Activated CD4-positive, alpha-beta T cell treated with anti-CD3 and anti-CD28 coated beads, Interleukin-2, amount 50 U/mL, for 4 hours (primary cell): ENCODE measurements at regions not wholly inside any gene's neighbourhood (a gene's known extent, or its start where the extent isn't known, plus 50 kb on each side); places are given as distances from the start of the nearest gene placed in this dataset.
"Not testable (repeated sequence)": the region's sequence is repeated elsewhere in the genome, so short reads cannot be mapped to it uniquely, and the experiment has no call there.

Experiments
- DNase-seq, 2 experiments: peaks; one replicate each; pipeline ENCODE4 v3.0.0-alpha.2; 2020

- DNase-seq = no peak
Measured at GRCh38 chr2:82344670-82345069, 2040.1 kb upstream of the LRRTM1 start.

- DNase-seq = no peak
Measured at GRCh38 chr2:82342356-82342755, 2037.8 kb upstream of the LRRTM1 start.

DNA sequence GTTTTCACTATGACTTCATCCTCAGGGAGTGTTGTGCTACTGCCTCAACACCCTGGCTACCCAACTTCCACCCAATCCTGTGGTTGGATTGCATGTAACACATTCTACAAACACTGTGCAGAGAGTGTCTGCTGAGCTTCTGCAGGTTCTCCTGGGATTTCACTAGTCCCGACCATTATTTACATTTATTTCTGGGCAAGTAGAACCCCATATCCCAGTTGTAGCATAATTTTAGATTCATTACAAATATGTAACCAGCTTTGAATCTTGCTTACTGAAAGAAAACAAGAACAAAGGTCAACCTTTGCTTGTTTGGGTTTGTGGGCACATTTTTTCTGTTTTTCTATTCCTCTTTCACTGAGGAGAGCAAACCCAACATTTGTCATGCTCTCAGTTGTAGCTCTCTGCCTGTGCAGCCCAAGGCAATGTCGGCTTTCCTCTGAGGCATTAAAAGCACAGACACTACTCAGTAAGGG is 2036.1 kb upstream of the LRRTM1 start:
- no peak for DNase-seq

DNA sequence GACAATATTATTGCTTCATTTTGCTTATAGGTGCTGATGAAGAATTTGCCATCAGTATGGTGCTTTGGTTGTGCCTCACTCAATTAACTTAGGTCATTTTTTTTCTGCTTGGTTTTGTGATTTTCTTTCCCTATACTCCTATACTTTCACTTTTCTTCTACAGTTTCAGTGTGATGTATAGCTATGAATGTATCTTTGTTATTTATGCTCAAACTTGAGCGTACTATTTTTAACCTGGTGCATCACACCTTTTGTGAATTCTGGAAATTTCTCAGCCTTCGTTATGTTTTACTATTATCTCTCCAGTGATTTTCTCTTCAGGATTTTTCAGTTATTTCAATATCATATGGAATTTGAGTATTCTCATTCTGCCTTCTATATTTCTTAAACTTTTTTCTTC is 2035.3 kb upstream of the LRRTM1 start:
- DNase-seq = no peak

GRCh38 chr2:82333697-82334096 is 2029.1 kb upstream of the LRRTM1 start:
- no peak for DNase-seq

- no peak for DNase-seq
Measured at GRCh38 chr2:82330155-82330554, 2025.6 kb upstream of the LRRTM1 start.

DNA sequence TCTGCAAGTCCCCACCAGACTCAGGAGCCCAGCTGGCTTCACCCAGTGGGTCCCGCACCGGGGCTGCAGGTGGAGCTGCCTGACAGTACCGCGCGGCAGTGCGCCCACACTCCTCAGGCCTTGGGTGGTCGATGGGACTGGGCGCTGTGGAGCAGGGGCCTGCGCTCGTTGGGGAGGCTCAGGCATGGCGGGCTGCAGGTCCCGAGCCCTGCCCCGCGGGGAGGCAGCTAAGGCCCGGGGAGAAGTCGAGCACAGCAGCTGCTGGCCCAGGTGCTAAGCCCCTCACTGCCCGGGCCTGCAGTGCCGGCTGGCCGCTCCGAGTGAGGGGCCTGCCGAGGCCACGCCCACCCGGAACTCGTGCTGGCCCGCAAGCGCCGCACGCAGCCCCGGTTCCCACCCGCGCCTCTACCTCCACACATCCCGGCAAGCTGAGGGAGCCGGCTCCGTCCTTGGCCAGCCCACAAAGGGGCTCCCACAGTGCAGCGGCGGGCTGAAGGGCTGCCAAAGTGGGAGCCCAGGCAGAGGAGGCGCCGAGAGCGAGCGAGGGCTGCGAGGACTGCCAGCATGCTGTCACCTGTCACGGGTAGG is 2021.7 kb upstream of the LRRTM1 start:
- not testable (repeated sequence) for DNase-seq

DNA sequence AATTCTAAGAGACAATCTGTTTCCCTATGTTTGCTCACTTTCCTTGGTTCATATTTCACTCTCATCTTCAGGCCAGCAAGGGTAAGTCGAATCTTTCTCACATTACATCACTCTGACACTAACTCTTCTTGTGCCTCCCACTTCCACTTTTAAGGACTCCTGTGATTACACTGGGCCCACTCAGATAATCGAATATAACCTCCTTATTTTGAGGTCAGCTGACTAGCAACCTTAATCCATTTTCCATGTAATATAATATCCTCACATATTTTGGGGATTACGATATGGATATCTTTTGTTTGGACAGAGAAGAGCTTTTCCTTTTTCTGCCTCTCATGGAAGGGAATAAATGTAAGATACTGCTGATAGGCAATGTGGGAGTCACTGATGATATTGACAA is 2015.7 kb upstream of the LRRTM1 start:
- no peak for DNase-seq

GRCh38 chr2:82317012-82317411 is 2012.5 kb upstream of the LRRTM1 start:
- no peak for DNase-seq

DNA sequence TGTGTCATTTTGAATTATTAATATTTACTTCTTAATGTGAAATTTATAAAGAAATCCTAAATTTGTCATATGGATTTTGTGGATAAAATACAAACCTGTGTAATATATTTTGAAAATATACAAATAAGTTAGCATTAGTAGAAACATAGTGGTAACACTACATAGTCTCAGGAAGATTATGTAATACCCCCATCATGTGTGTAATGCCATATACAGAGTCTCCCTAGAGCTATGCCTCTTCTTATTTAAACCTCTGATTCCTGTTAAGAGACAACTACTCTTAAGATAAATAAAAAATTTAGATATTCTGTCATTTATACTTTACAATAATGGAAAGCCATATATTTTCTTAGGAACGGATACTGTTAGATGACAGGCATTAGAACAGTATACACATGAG is 2012.0 kb upstream of the LRRTM1 start:
- DNase-seq = no peak

DNA sequence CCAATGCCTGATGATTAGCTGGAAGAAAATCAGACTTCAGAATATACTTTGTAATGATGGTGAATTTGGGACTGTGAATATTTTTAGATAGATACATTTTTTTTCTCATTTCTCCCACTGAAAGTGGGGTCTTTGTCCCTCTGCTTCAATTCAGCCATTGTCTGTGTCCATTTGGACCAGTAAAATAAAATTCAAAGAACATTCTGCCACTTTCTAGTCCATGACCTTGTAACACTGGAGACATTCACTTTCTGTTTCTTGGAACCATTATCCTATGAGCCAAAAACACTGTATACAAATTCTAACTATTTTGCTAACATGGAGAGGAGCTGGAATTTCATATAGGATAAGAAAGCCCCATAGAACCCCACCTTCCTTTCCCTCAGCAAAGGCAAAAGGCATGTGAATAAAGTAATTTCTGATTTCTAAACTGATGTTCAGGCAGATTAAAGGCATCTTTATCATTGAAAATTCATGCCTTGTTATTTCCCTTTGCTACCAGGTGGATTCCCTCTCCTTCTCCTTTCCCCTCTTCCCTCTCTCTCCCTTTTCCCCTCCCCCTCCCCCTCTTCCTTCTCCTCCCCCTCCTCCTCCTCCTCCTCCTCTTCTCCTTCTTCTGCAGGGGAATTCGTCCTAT is 2010.4 kb upstream of the LRRTM1 start:
- no peak for DNase-seq

GRCh38 chr2:82307511-82307910 is 2003.0 kb upstream of the LRRTM1 start:
- DNase-seq = no peak

- no peak for DNase-seq
Measured at GRCh38 chr2:82301506-82301905, 1997.0 kb upstream of the LRRTM1 start.

DNA sequence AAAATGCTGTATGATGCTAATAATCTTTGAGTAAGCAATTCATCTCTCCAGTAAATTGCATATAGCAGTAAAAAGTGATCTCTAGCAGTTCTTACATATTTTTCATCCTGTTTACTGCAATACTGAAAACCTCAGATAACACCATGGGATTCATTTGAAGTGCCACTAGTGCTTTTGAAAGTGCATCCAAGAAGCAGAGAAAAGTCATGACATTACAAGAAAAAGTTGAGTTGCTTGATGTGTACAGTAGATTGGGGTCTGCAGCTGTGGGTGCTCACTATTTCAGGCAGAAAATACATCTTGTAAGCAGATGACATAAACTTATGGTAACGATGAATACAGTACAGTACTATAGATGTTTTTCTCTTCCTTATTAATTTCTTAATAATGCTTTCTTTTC is 1984.9 kb upstream of the LRRTM1 start:
- no peak for DNase-seq

DNA sequence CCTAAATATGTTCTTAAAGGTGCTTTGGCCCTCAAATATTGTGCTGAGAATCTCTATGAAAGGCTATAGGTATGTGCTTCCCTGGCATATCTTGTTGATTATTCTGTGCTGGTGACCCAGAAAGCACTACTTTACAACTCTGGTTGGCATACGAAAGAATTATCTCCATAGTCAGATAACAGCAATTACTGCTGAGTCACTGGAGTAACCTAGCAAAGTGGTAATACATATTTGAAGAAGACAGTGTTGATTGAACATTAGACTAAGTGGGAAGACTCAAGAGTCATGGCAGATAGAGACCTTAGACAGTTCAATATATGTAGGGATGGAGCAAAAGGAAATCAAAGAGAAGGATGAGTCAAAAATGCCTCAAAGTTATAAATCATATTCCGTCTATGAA is 1978.5 kb upstream of the LRRTM1 start:
- no peak for DNase-seq

- DNase-seq = no peak
Measured at GRCh38 chr2:82282111-82282882, 1977.7 kb upstream of the LRRTM1 start.

DNA sequence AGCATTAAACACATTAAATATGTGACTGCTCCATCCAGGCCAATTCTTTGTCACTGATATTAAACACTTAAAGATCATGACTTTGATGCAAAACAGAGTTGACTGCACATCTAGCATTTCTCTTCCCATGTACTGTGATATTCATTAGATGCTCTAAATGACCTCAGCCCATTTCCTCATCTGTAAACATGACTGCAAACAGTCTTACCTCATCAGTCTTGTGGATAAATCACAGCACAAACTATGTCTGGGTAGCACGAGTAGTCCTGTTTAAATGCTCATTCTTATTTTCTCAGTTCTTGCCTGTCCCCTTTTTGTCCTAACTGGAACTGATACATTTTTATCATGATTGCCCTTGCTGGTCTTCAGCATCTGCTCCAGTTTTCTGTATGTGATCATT is 1974.8 kb upstream of the LRRTM1 start:
- no peak for DNase-seq

DNA sequence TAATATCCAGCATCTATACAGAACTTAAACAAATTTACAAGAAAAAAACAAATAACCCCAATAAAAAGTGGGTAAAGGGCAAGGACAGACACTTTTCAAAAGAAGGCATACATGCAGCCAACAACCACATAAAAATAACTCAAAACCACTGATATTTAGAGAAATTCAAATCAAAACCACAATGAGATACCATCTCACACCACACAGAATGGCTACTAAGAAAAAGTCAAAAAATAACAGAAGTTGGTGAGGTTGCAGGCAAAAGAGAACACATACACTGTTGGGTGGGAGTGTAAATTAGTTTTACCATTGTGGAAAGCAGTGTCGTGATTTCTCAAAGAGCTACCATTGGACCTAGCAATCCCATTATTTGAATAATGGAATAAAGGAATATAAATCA is 1973.9 kb upstream of the LRRTM1 start:
- no peak for DNase-seq

GRCh38 chr2:82275599-82275998 is 1971.0 kb upstream of the LRRTM1 start:
- DNase-seq = no peak

DNA sequence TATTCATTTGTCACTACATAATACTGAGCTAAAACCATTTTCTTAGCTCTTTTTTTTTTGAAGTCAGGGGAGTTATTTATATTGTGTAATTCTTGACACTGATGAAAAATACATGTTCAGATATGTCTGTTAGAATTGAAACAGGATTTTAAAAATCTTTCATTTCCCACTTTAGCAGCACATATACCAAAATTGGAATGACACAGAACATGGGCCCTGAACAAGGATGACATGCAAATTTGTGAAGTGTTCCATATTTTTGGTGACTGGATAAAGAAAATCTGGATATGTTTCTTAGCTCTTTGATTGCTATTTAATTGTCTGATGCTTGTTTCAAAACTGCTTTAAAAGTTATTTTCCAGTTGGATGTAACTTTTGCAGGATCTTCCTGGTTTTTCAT is 1963.9 kb upstream of the LRRTM1 start:
- DNase-seq = no peak

DNA sequence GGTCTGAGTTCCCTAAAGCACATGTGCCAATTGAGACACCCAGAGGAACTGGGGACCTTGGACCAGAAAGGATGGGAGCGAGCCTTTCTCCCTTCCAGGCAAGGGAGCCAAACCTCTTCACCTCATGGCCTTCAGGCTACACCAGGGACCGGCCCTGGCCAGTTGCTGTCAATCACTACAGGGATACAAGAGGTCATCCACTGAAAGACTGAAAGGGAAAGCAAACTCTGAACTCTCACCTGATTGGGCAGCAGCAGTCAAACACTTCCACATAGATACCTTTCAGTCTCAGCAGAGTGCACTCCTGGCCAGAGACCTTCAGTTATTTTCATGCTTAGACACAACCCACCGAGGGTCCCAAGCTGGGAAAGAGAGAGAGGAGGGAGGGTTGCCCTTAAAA is 1956.0 kb upstream of the LRRTM1 start:
- no peak for DNase-seq

GRCh38 chr2:82259551-82259950 is 1955.0 kb upstream of the LRRTM1 start:
- no peak for DNase-seq

DNA sequence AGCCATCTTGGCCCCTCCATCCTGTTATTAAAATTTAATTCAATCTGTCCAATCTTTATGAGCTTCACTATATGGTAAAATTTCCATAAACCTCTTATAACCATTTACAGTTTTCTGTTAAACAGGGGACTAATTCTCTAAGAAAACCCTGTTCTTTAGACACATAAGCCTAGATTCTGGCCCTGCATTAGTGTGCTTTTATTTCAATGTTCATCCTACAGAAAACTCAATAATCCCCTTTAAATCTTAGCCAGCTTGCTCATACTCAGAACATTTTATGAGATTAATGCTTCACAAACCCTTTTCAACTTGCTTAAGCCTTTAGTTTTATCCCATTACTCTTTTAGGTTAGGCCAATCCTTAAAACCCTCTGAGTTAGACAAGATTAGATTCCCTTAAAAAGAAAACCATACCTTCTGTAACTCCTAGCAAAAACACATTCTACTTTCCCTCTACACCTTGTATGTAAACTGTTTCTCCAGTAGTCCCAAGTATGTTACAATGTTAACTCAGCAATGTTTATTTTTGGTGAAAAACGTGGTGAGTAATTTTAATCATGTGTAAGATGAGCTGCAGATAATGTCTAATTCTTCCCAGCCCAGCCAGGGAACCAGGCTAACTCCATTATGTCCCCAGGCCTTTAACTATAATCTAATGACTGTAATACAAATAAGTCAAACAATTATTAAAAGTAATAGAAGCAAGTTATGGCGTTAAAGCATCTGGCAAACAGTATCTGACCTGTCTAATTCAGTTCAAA is 1953.4 kb upstream of the LRRTM1 start:
- no peak for DNase-seq
